Natural killer cell (primary cell): ENCODE measurements at regions not wholly inside any gene's neighbourhood (a gene's known extent, or its start where the extent isn't known, plus 50 kb on each side); places are given as distances from the start of the nearest gene placed in this dataset.

ENCODE experiments used
- ATAC-seq, 3 donors: fragments of 150-1000 bp in 2 of 3; fragments of 200-7000 bp in 1 of 3; cut with Tn5 transposase; 1 replicate in 1 of 3; 2 replicates in 2 of 3; pipeline ENCODE4 v1.10.0; 2021; ENCODE audit warnings: mild to moderate bottlenecking in 2 of 3, moderate library complexity in 2 of 3
- DNase-seq, 2 donors: peaks; one replicate each; pipeline versions ENCODE4 v3.0.0 to v3.0.0-alpha.2; 2013 to 2021; ENCODE audit warnings: mixed read lengths in 1 of 2
- H3K27ac ChIP-seq: one replicate; pipeline ENCODE4 v1.5.1; 2013; ENCODE audit warnings: mild to moderate bottlenecking, low read length
- H3K27me3 ChIP-seq: one replicate; pipeline ENCODE4 v1.6.1; 2013; ENCODE audit warnings: low read length; ENCODE audit not compliant: control insufficient read depth, insufficient read depth
- H3K36me3 ChIP-seq: one replicate; pipeline ENCODE4 v1.6.1; 2013; ENCODE audit warnings: low read length; ENCODE audit not compliant: control insufficient read depth, insufficient read depth
- H3K4me1 ChIP-seq: one replicate; pipeline ENCODE4 v1.6.1; 2013; ENCODE audit warnings: low read length; ENCODE audit not compliant: control insufficient read depth, insufficient read depth
- H3K4me3 ChIP-seq: one replicate; pipeline ENCODE4 v1.5.1; 2013; ENCODE audit warnings: low read length
- H3K9me3 ChIP-seq: one replicate; pipeline ENCODE4 v1.6.1; 2013; ENCODE audit warnings: low read length; ENCODE audit not compliant: control insufficient read depth, insufficient read depth
- H3K27ac Mint-ChIP-seq, 2 donors: one replicate each; pipeline ENCODE4 v1.8.0; 2022; ENCODE audit warnings: mild to moderate bottlenecking in 2 of 2, mixed read lengths in 2 of 2, moderate library complexity in 1 of 2
- H3K27me3 Mint-ChIP-seq, 2 donors: one replicate each; pipeline ENCODE4 v1.8.0; 2022; ENCODE audit warnings: low read depth in 2 of 2, mixed read lengths in 2 of 2
- H3K36me3 Mint-ChIP-seq: one replicate; pipeline ENCODE4 v1.8.0; 2022; ENCODE audit warnings: mixed read lengths
- H3K4me1 Mint-ChIP-seq, 2 donors: one replicate each; pipeline ENCODE4 v1.8.0; 2022; ENCODE audit warnings: mixed read lengths in 2 of 2
- H3K4me3 Mint-ChIP-seq: one replicate; pipeline ENCODE4 v1.8.0; 2022; ENCODE audit warnings: mild to moderate bottlenecking, moderate library complexity, mixed read lengths
- H3K9me3 Mint-ChIP-seq, 2 donors: one replicate each; pipeline ENCODE4 v1.8.0; 2022; ENCODE audit warnings: mixed read lengths in 2 of 2
- WGBS: methylation state at CpG from one replicate; pipeline ENCODE4 v1.1.7; 2013; ENCODE audit warnings: missing lambda C conversion rate; ENCODE audit not compliant: insufficient coverage; 5-methylcytosine and 5-hydroxymethylcytosine counted together
- intact Hi-C: fragments of 100-400 bp; cut with micrococcal nuclease; formaldehyde crosslinking; loops from one replicate; pipeline ENCODE4 v1.14.2; 2022
- TF ChIP-seq, protein P1 (sequence below): fragments of 200-600 bp; IDR thresholded peaks from one replicate; pipeline ENCODE4 v1.8.0; 2022; ENCODE audit warnings: antibody characterized with exemption

DNA sequence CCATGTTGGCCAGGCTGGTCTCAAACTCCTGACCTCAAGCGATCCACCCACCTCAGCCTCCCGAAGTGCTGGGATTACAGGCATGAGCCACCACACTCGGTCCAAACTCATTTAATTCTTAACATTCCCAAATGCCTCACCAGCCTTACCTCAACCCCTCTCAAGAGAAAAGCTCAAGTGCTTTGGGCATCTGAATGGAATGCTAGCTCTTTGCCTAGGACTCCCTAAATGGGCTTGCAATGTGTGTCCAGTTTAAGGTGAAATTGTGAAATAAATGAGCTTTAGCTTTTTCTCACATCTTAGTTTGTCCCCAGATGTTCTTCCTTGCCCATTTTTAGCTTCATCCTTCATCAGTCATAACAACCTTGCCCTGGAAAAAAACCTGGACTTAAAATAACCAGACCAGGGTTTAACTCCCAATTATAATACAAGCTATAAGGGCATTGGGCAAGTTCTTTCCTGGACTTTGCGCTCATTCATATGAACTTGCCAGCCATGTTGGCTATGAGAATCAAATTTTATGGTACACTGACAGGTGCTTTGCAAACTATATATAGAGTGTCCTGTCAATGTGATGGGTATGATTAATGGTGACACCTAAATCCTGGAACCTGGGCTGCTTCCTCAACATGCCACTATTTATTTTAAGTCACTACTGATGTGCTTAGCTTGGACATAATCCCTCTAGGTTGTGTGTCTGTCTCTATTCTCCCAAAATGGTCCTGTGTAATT, 95.1 kb upstream of the SERPINE2 start:
- Mint-ChIP-seq H3K36me3 (no peaks in the 10 kb centered on the region), H3K27me3 (peaks cover 26% of the 10 kb centered on the region in 2 donors), H3K4me1 (peaks cover 0 to 4% of the 10 kb centered on the region in 2 donors), H3K4me3 (no peak overlapping the region), H3K9me3 (no peaks in the 10 kb centered on the region), H3K27ac (no peak overlapping the region)
- 95% methylated on average over 4 of the region's 4 CpGs for WGBS
- no peaks in the 10 kb centered on the region for H3K4me1 ChIP-seq
- DNase-seq (no peak), ATAC-seq (no peak)
- intact Hi-C loops, result no loop called here
- no peak overlapping the region for H3K27ac ChIP-seq
- H3K4me3 ChIP-seq, result no peak overlapping the region
- TF ChIP-seq, protein P1, sequence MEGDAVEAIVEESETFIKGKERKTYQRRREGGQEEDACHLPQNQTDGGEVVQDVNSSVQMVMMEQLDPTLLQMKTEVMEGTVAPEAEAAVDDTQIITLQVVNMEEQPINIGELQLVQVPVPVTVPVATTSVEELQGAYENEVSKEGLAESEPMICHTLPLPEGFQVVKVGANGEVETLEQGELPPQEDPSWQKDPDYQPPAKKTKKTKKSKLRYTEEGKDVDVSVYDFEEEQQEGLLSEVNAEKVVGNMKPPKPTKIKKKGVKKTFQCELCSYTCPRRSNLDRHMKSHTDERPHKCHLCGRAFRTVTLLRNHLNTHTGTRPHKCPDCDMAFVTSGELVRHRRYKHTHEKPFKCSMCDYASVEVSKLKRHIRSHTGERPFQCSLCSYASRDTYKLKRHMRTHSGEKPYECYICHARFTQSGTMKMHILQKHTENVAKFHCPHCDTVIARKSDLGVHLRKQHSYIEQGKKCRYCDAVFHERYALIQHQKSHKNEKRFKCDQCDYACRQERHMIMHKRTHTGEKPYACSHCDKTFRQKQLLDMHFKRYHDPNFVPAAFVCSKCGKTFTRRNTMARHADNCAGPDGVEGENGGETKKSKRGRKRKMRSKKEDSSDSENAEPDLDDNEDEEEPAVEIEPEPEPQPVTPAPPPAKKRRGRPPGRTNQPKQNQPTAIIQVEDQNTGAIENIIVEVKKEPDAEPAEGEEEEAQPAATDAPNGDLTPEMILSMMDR, result no peak
- no peaks in the 10 kb centered on the region for H3K36me3 ChIP-seq
- no peaks in the 10 kb centered on the region for H3K27me3 ChIP-seq
- no peaks in the 10 kb centered on the region for H3K9me3 ChIP-seq

DNA sequence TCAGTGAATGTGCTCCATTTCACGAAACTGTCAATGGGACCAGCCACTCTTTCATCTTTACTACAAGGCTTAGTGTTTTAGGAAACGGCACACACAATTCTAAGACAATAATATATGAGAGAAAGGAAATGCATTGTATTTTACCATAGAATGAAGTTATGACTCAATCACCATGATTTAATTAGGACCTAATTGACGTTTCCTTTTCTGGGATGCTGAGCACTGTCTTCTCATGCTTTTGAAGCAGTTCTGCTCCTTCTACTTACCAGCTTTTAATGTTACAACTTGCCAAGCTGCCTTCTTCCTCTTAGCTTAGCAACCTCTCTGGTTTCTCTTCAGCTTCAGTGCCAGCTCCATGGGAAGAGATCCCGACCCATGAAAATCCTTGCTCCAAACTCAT, 94.3 kb upstream of the SERPINE2 start:
- no peak for DNase-seq
- no peaks in the 10 kb centered on the region for H3K4me1 ChIP-seq
- no peaks in the 10 kb centered on the region for H3K36me3 Mint-ChIP-seq
- no peak overlapping the region for H3K4me3 ChIP-seq
- ATAC-seq, result no peak
- no peak overlapping the region for H3K4me3 Mint-ChIP-seq
- H3K9me3 ChIP-seq, result no peaks in the 10 kb centered on the region
- H3K27ac ChIP-seq, result no peak overlapping the region
- TF ChIP-seq, protein P1, result no peak
- H3K27me3 Mint-ChIP-seq, result peaks cover 23 to 26% of the 10 kb centered on the region in 2 donors
- no peaks in the 10 kb centered on the region for H3K9me3 Mint-ChIP-seq
- H3K27me3 ChIP-seq, result no peaks in the 10 kb centered on the region
- intact Hi-C loops, result no loop called here
- H3K36me3 ChIP-seq, result no peaks in the 10 kb centered on the region
- H3K27ac Mint-ChIP-seq, result no peak overlapping the region
- WGBS, result 58% methylated on average over 2 of the region's 4 CpGs
- peaks cover 0 to 4% of the 10 kb centered on the region in 2 donors for H3K4me1 Mint-ChIP-seq

DNA sequence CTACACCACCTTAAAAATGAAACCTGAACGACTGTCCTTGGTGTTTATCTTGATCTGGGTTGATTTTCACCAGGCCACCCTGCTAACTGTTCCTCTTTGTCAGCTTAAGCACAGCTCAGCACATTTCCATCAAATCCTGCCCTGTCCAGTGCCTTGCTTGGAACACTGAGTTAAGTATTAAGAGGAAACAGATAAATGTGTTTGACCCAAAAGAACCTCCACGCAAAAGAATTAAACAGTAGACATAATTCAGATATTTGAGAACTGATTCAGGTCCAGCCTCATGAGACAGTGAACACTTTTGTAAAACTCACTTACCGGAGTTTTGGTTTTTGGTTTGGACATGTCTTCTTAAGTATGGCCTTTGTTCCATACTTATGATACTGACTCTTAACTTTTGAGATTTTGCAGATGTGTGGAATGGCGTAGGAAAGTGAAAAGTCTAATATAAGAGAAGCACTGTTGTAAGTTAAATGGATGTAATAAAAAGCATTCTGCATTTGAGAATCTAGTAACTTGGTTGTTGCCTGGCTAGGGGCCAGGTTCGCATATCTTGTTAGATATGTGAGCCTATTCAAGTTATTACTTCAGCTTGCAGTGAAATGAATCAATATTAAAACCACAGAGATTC, 88.9 kb upstream of the SERPINE2 start:
- ATAC-seq (no peak), DNase-seq (no peak)
- Mint-ChIP-seq H3K36me3 (no peaks in the 10 kb centered on the region), H3K9me3 (no peaks in the 10 kb centered on the region), H3K27me3 (peaks cover 21 to 55% of the 10 kb centered on the region in 2 donors), H3K4me1 (peaks cover 0 to 4% of the 10 kb centered on the region in 2 donors), H3K4me3 (no peak overlapping the region), H3K27ac (no peak overlapping the region)
- H3K27me3 ChIP-seq, result no peaks in the 10 kb centered on the region
- no peaks in the 10 kb centered on the region for H3K4me1 ChIP-seq
- no peaks in the 10 kb centered on the region for H3K9me3 ChIP-seq
- H3K27ac ChIP-seq, result no peak overlapping the region
- 58% methylated on average over 5 of the region's 5 CpGs for WGBS
- TF ChIP-seq, protein P1, result no peak
- intact Hi-C loops, result no loop called here
- no peak overlapping the region for H3K4me3 ChIP-seq
- no peaks in the 10 kb centered on the region for H3K36me3 ChIP-seq
